HFFc6 (cell line): ENCODE measurements at regions not wholly inside any gene's neighbourhood (a gene's known extent, or its start where the extent isn't known, plus 50 kb on each side); places are given as distances from the start of the nearest gene placed in this dataset.

ENCODE experiments used
- DNase-seq: peaks from one replicate; pipeline ENCODE4 v3.0.0-alpha.2; 2018
- H3K27ac Mint-ChIP-seq: 2 replicates; pipeline ENCODE4 v1.8.0; 2020; ENCODE audit warnings: mild to moderate bottlenecking, mixed read lengths
- H3K27me3 Mint-ChIP-seq: 2 replicates; pipeline ENCODE4 v1.8.0; 2021; ENCODE audit warnings: mild to moderate bottlenecking, moderate library complexity, mixed read lengths; ENCODE audit not compliant: insufficient read depth
- H3K36me3 Mint-ChIP-seq: 2 replicates; pipeline ENCODE4 v1.8.0; 2021; ENCODE audit warnings: low read depth, mixed read lengths
- H3K4me1 Mint-ChIP-seq: 2 replicates; pipeline ENCODE4 v1.8.0; 2020; ENCODE audit warnings: low read depth, mixed read lengths
- H3K4me3 Mint-ChIP-seq: 2 replicates; pipeline ENCODE4 v1.8.0; 2020; ENCODE audit warnings: mild to moderate bottlenecking, moderate library complexity, mixed read lengths
- H3K9me3 Mint-ChIP-seq: 2 replicates; pipeline ENCODE4 v1.8.0; 2020; ENCODE audit warnings: mild to moderate bottlenecking, mixed read lengths
- TF ChIP-seq, protein P1 (sequence below): fragments of 200-600 bp; sonication (generic); IDR thresholded peaks from 2 replicates; pipeline ENCODE4 v1.5.0; 2021; ENCODE audit warnings: antibody characterized with exemption, mild to moderate bottlenecking

DNA sequence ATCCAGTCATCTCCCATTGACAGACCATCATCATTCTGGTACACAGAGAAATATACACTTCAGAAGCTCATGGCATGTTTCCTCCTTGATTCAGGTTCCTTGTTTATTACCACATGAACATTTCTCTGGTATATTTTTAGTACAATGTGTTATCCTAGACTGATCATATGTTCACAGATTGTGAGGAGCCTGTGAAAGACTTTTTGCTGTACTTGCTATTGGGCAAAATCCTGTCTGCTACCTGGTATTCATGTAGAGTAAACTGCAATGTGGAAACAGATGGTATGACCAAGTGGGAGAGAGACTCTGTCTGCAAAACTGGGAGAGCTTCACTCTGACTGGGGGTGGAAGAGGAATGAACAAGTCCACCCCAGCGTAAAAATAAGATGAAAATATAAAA, 657.2 kb downstream of the IRS1 start:
- H3K27me3 Mint-ChIP-seq, result no peaks in the 10 kb centered on the region
- peaks cover 6% of the 10 kb centered on the region for H3K4me1 Mint-ChIP-seq
- TF ChIP-seq, protein P1, sequence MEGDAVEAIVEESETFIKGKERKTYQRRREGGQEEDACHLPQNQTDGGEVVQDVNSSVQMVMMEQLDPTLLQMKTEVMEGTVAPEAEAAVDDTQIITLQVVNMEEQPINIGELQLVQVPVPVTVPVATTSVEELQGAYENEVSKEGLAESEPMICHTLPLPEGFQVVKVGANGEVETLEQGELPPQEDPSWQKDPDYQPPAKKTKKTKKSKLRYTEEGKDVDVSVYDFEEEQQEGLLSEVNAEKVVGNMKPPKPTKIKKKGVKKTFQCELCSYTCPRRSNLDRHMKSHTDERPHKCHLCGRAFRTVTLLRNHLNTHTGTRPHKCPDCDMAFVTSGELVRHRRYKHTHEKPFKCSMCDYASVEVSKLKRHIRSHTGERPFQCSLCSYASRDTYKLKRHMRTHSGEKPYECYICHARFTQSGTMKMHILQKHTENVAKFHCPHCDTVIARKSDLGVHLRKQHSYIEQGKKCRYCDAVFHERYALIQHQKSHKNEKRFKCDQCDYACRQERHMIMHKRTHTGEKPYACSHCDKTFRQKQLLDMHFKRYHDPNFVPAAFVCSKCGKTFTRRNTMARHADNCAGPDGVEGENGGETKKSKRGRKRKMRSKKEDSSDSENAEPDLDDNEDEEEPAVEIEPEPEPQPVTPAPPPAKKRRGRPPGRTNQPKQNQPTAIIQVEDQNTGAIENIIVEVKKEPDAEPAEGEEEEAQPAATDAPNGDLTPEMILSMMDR, result no peak
- H3K9me3 Mint-ChIP-seq, result no peaks in the 10 kb centered on the region
- H3K27ac Mint-ChIP-seq, result no peak overlapping the region
- no peak overlapping the region for H3K4me3 Mint-ChIP-seq
- H3K36me3 Mint-ChIP-seq, result no peaks in the 10 kb centered on the region
- DNase-seq, result no peak

DNA sequence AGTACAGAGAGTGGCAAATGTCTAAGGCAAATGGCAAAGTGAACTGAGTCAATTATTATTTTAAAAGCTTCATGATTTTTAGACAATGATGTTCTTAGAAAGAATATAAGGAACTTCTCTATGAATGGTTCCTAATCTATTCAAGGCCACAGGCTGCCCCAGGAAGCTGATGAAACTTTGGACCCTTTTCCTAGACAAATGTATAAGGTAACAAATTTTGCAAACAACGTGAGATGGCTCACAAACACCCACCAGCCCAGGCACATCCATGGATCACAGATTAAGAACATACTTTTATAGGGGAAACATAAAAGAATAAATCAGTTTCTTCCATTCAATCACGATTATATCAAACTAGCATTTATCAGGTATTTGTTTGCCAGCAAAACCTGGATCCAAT, 659.0 kb downstream of the IRS1 start:
- Mint-ChIP-seq H3K27ac (no peak overlapping the region), H3K4me3 (no peak overlapping the region), H3K4me1 (peaks cover 22% of the 10 kb centered on the region), H3K27me3 (no peaks in the 10 kb centered on the region), H3K9me3 (no peaks in the 10 kb centered on the region), H3K36me3 (no peaks in the 10 kb centered on the region)
- no peak for DNase-seq
- TF ChIP-seq, protein P1, result no peak

DNA sequence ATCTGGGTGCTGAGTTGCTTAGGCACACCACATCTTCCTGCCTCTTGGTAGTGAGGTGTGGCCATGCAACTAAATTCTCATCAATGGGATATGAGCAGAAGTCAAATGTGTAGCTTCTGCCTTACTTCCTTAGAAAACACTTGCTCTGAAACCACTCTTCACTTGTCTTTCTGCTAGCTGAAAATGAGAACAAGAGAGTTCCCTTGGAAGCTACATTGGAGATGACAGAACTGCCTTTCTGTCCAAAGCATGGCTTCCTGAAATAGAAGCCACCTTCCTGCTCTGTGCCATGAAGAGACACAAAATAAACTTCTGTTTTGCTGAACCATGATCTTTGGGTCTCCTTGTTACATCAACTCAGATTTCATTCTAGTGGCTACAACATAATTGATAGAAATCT, 659.9 kb downstream of the IRS1 start:
- Mint-ChIP-seq H3K4me1 (peaks cover 26% of the 10 kb centered on the region), H3K9me3 (no peaks in the 10 kb centered on the region), H3K36me3 (no peaks in the 10 kb centered on the region), H3K4me3 (no peak overlapping the region), H3K27ac (no peak overlapping the region), H3K27me3 (peaks cover 1% of the 10 kb centered on the region; the same call in 1 of the 2 replicates)
- no peak for DNase-seq
- TF ChIP-seq, protein P1, result no peak

DNA sequence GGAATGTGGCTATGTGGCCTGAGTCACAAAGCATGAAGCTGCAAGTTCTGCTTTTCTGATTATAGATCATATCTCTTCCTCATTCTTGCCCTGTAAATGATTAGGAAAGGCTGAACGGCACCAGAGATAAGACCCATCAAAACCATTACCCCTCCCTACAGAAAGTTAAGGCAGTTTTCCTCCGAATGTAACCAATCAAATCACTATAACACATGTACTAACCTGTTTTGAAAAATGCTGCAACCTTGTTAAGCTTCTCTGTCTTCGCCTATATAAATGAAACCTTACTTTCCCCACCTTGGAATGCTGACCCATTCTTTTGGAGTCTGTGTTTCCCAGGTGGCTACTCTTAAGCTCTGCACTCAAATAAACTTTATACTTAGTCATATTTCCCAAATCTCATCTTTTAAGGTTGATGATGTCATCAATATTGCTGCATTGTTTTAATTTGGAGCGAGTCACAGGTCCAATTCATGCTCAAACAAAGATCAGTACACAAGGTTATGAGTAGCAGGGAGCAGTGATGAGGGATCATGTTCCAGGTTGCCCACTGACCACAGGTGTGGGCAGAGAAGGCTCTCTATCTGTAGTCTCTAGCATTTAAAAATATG, 662.3 kb downstream of the IRS1 start:
- peaks cover 1% of the 10 kb centered on the region; the same call in 1 of the 2 replicates for H3K27me3 Mint-ChIP-seq
- peaks cover 26% of the 10 kb centered on the region for H3K4me1 Mint-ChIP-seq
- H3K9me3 Mint-ChIP-seq, result no peaks in the 10 kb centered on the region
- H3K4me3 Mint-ChIP-seq, result peak overlapping the region; percentile 36
- TF ChIP-seq, protein P1, result no peak
- peak; percentile 28 for DNase-seq
- H3K36me3 Mint-ChIP-seq, result no peaks in the 10 kb centered on the region
- peak overlapping the region; percentile 73 for H3K27ac Mint-ChIP-seq

DNA sequence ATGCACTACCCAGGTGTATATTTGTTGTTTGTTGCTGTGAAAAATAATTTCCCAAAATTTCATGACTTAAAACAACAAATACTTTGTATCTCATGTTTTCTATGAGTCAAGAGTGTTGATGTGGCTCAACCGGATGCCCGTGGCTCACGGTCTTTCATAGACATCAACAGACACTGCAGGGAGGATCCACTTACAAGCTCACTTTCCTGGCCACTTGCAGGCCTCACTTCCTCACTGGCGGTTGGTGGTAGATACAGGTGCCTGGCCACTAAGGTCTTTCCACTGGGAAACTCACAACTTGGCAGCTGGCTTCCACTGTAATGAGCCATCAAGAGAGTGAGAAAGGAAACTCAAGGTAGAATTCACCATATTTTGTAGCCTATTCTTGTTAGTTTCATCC, 662.9 kb downstream of the IRS1 start:
- H3K27me3 Mint-ChIP-seq, result peaks cover 1% of the 10 kb centered on the region; the same call in 1 of the 2 replicates
- H3K27ac Mint-ChIP-seq, result peak overlapping the region; percentile 73
- H3K36me3 Mint-ChIP-seq, result no peaks in the 10 kb centered on the region
- no peak for DNase-seq
- no peak overlapping the region for H3K4me3 Mint-ChIP-seq
- peaks cover 26% of the 10 kb centered on the region for H3K4me1 Mint-ChIP-seq
- H3K9me3 Mint-ChIP-seq, result no peaks in the 10 kb centered on the region
- TF ChIP-seq, protein P1, result no peak
